GM12873 (cell line): ENCODE measurements at regions not wholly inside any gene's neighbourhood (a gene's known extent, or its start where the extent isn't known, plus 50 kb on each side); places are given as distances from the start of the nearest gene placed in this dataset.

Source experiments
- CTCF ChIP-seq: IDR thresholded peaks from 2 replicates; pipeline ENCODE4 v1.5.1; 2012; ENCODE audit warnings: low read depth, mild to moderate bottlenecking, moderate library complexity, low read length, control low read depth; ENCODE audit not compliant: insufficient read depth; ENCODE audit errors: missing control alignments

DNA sequence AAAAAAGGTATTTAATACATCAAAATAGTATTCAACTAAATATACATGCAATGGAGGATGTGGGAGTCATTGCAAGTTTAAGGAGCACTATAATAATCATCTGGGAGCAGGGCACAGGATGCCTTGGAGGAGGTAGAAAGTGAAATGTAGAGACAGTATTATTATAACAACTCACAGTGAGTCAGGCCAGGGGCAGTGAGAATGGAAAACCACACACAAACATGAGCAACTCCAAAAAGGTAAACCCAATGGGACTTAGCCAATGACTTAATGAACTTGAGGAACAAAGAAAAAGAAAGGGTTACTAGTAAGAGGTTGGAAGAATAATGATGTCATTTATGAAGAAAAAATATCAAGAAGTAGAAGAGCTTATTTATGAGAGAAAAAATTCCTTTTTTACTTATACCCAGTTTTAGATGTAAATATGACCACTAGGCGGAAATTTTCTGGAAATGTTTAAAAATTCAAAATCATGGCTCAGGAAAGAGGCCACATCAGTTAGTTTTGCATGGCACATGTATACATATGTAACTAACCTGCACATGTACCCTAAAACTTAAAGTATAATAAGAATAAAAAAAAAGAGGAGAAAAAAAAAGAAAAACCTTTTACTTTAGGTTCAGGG, 389.3 kb downstream of the SUCLA2 start:
- no peak for TF ChIP-seq CTCF

- TF ChIP-seq CTCF = no peak
Measured at GRCh38 chr13:47610687-47611086, 390.4 kb downstream of the SUCLA2 start.

DNA sequence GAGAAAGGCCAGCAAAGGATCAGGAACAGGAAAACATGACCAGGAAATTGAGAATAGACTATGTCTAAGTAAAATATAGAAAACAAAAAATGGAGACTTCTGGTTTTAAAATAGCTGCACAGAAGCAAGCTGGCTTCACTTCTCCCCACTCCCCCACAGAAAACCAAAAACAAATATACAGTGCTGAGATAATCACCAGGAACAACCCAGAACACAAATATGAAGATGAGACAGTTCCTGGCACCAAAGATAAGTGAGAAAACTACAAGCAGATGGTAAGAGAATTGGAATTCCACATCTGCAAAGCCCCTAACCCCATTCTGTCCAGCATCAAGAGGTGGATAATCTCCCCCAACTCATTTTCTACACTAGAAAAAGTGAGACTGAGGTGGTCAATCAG, 397.7 kb downstream of the SUCLA2 start:
- no peak for TF ChIP-seq CTCF

DNA sequence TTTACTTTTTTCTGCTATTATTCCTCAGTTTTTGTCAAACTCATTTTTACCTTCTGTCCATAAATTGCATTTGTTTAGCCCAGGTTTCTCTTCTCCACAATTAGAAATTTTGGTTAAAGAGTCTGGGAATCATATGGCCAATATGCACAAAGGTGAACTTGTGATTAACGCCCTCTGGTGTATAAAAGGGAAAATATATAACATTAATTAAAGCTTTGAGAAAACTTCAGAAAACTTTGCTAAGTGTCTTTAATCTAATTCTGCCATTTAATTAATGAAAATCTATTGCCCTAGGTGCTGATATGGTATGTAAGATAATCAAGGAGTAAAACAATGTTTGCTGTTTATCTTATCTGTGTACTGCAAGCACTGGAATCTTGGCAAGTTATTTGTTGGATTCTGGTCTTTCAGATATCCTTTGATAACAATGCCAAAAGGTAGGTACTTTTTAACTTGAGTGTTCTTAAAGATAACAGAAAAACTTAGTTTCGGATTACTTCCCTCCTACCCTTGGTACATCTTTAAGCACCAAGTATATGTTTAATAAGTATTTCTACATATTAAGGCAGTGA, 402.6 kb downstream of the SUCLA2 start:
- TF ChIP-seq CTCF = no peak

DNA sequence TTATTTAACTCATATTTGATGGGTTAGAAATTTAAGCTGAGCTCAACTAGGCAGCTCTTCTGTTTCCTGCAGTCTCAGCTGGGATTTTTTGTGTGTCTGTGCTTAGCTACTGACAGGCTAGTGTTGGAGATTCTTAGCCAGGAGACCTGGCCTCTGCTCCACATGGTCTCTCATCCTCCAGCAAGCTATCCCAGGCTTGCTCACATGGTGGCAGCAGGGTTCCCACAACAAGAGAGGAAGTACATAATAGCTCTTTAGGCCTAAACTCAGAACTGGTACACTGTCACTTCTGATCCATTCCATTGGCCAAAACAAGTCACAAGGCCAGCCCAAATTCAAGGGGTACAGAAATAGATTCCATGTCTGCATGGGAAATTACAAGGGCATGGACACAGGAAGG, 406.2 kb downstream of the SUCLA2 start:
- peak; percentile 41 for TF ChIP-seq CTCF

DNA sequence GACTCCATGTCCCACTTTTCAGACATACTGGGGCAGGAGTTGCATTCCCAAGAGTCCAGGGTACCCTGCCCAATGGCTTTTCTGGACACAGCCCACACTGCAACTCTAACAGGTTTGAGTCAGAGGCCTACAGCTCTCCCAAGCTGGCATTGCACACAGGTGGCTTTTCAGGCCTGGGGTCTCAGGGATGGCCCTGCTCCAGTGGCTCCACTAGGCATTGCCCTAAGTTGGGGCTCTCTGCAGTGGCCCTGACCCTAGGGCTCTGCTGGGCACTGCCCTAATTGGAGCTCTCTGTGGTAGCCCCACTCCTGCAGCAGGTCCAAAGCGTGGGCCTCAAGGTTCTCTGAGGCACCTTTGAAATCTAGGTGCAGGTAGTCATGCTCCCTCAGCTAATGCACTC, 408.8 kb downstream of the SUCLA2 start:
- no peak for TF ChIP-seq CTCF

GRCh38 chr13:47588676-47589075, 412.4 kb downstream of the SUCLA2 start:
- peak; percentile 43 for TF ChIP-seq CTCF

DNA sequence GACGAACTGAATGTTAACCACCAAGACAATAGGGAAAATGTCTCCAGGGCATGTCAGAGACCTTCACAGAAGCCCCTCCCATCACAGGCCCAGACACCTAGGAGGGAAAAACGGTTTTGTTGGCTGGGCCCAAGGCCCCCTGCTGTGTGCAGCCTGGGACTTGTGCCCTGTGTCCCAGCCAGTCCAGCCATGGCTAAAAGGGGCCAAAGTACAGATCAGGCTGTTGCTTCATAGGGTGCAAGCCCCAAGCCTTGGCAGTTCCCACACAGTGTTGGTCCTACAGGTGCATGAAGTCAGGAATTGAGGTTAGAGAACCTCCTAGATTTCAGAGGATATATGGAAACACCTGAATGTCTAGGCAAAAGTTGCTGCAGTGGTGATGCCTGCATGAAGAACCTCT, 428.7 kb downstream of the SUCLA2 start:
- TF ChIP-seq CTCF = no peak
